ENCODE measurements at regions not wholly inside any gene's neighbourhood (a gene's known extent, or its start where the extent isn't known, plus 50 kb on each side); places are given as distances from the start of the nearest gene placed in this dataset.

DNA sequence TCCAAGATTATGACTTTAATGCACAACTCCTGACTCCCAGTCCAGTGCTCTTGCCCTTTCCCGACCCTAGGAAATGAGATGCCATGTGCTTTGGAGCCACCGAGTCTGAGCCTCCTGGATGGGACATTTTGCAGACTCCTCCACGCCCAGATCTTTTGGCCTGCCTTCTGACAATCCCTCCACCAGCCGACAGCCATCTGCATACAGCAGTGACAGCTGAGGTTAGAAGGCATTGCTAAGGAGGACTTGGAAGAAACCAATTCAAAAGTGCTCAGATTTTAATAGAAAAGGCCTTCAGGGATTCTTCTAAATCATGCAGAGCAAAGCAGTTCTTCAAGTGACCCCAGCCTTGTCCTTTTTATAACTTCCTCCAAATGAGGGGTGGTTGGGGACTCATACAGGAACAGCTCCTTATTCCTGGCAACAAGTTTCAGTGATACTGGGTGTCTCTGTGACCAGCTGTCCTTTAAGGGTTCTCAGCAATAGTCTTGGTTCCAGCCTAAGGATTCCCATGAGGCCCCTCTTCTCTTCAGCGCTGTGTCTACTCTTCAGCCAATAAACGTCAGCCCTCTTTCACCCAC is 369.3 kb downstream of the PBX1 start:
- Histone ChIP-seq H3K4me1 (peaks cover 11% of the 10 kb centered on the region), H3K9me3 (no peaks in the 10 kb centered on the region), H3K27me3 (no peaks in the 10 kb centered on the region), H3K36me3 (no peaks in the 10 kb centered on the region), H3K4me3 (no peak overlapping the region), H3K27ac (no peak overlapping the region)
- TF ChIP-seq, protein P1, sequence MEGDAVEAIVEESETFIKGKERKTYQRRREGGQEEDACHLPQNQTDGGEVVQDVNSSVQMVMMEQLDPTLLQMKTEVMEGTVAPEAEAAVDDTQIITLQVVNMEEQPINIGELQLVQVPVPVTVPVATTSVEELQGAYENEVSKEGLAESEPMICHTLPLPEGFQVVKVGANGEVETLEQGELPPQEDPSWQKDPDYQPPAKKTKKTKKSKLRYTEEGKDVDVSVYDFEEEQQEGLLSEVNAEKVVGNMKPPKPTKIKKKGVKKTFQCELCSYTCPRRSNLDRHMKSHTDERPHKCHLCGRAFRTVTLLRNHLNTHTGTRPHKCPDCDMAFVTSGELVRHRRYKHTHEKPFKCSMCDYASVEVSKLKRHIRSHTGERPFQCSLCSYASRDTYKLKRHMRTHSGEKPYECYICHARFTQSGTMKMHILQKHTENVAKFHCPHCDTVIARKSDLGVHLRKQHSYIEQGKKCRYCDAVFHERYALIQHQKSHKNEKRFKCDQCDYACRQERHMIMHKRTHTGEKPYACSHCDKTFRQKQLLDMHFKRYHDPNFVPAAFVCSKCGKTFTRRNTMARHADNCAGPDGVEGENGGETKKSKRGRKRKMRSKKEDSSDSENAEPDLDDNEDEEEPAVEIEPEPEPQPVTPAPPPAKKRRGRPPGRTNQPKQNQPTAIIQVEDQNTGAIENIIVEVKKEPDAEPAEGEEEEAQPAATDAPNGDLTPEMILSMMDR (IDR thresholded peaks at IDR 0.05): no peak
- TF ChIP-seq POLR2AphosphoS5 (IDR thresholded peaks at IDR 0.05; ENCODE audit: insufficient read depth in 1 of 2, low read depth in 1 of 2) (no peak), POLR2A (IDR thresholded peaks at IDR 0.05) (no peak)
- intact Hi-C loops (cut with DNase I): no loop called here
- DNase-seq (ENCODE audit: extremely low spot score in 2 of 2): no peak

DNA sequence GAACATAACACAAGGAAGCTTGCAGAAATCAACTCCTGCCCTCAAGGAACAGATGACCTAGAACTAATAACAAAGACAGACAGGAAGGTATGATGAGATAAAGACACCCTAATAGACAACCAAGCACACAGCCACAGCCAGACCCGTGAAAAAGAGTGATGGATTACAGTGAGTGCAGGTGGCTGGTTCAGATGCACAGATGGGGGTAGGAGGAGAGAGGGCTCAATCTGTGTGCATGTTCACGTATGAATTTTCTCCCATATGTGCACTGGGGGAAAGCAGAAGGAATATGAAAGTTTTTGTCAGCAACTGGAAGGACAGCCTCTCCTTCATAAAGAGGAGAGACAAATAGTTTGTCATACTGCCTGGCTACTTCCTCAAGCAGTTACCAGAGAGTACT is 367.1 kb downstream of the PBX1 start:
- intact Hi-C loops (cut with DNase I): no loop called here
- Histone ChIP-seq H3K27me3 (no peaks in the 10 kb centered on the region), H3K4me3 (no peak overlapping the region), H3K36me3 (no peaks in the 10 kb centered on the region), H3K9me3 (no peaks in the 10 kb centered on the region), H3K27ac (no peak overlapping the region), H3K4me1 (peaks cover 11% of the 10 kb centered on the region)
- no peak for TF ChIP-seq POLR2A (IDR thresholded peaks at IDR 0.05)
- no peak for TF ChIP-seq POLR2AphosphoS5 (IDR thresholded peaks at IDR 0.05; ENCODE audit: insufficient read depth in 1 of 2, low read depth in 1 of 2)
- TF ChIP-seq, protein P1 (IDR thresholded peaks at IDR 0.05): no peak
- DNase-seq (ENCODE audit: extremely low spot score in 2 of 2): no peak

DNA sequence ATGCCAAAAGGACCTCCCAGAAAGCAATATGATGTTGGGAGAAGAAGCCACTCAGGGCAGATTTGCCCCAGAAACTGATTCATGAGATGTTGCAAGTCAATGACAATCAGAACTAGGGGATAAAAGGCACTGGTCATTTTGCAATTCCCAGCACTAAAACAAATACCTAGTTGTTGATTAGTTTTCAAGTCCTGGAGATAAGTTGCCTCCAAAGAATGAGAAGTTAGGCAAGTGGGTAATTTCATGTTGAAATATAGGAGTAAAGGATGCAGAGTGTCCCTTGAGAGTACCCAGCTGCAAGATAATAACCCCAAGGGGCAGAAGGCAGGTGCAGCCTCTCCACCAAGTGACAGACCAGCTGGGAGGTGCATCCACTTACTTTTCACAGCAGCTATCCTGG is 363.6 kb downstream of the PBX1 start:
- intact Hi-C loops (cut with DNase I): no loop called here
- TF ChIP-seq POLR2A (IDR thresholded peaks at IDR 0.05): no peak
- TF ChIP-seq POLR2AphosphoS5 (IDR thresholded peaks at IDR 0.05; ENCODE audit: insufficient read depth in 1 of 2, low read depth in 1 of 2): no peak
- TF ChIP-seq, protein P1 (IDR thresholded peaks at IDR 0.05): no peak
- Histone ChIP-seq H3K4me1 (no peaks in the 10 kb centered on the region), H3K27me3 (no peaks in the 10 kb centered on the region), H3K9me3 (no peaks in the 10 kb centered on the region), H3K4me3 (no peak overlapping the region), H3K27ac (no peak overlapping the region), H3K36me3 (no peaks in the 10 kb centered on the region)
- DNase-seq (ENCODE audit: extremely low spot score in 2 of 2): no peak

DNA sequence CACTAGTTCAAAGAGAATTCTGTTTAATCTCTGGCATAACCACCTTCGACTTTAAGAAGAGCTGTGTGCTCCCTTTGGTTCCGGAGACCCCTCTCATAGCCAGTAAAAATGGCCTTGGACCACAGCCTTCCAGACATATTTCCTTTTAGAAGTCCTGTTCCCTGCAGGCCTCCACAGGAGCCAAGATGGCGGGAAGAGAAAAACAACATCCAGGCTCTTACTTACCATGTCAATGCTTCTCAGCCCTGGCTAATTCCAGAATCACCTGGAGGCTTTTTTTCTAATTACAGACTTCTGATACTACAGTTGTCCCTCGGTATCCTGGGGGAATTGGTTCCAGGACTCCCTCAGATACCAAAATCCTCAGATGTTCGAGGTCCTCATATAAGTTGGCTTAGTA is 362.5 kb downstream of the PBX1 start:
- TF ChIP-seq POLR2AphosphoS5 (IDR thresholded peaks at IDR 0.05; ENCODE audit: insufficient read depth in 1 of 2, low read depth in 1 of 2): no peak
- TF ChIP-seq, protein P1 (IDR thresholded peaks at IDR 0.05): no peak
- DNase-seq (ENCODE audit: extremely low spot score in 2 of 2): no peak
- Histone ChIP-seq H3K27me3 (no peaks in the 10 kb centered on the region), H3K4me3 (no peak overlapping the region), H3K27ac (no peak overlapping the region), H3K9me3 (no peaks in the 10 kb centered on the region), H3K36me3 (no peaks in the 10 kb centered on the region), H3K4me1 (no peaks in the 10 kb centered on the region)
- intact Hi-C loops (cut with DNase I): loop anchor here (2.0 kb wide), 1 partner anchor 43 kb away; no protein-coding TSS in a partner anchor

DNA sequence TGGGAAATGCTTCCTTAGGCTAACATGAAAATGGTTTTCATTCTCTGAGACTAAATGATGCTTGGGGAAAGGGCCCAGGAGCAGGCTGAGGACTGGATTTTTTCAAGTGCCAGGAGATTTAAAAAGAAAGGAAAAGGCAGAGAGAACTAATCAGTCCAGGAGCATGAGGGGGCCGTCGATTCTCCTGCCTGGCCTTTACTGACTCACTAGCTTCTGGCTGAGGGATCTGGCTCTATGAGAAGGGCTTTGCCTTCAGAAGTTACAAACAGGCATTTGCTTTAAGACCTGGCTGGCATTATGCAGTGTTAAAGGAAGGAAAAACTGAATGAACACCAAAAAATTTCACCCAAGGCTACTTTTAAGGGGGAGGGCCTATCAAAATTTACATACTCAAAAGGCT is 359.2 kb downstream of the PBX1 start:
- H3K9me3 ChIP-seq: no peaks in the 10 kb centered on the region
- no peaks in the 10 kb centered on the region for H3K4me1 ChIP-seq
- no peaks in the 10 kb centered on the region for H3K27me3 ChIP-seq
- intact Hi-C loops (cut with DNase I): no loop called here
- DNase-seq (ENCODE audit: extremely low spot score in 2 of 2): no peak
- no peaks in the 10 kb centered on the region for H3K36me3 ChIP-seq
- H3K27ac ChIP-seq: no peak overlapping the region
- TF ChIP-seq, protein P1 (IDR thresholded peaks at IDR 0.05): no peak
- TF ChIP-seq POLR2A (IDR thresholded peaks at IDR 0.05) (no peak), POLR2AphosphoS5 (IDR thresholded peaks at IDR 0.05; ENCODE audit: insufficient read depth in 1 of 2, low read depth in 1 of 2) (no peak)
- H3K4me3 ChIP-seq: no peak overlapping the region
